OCI-LY1 (cell line): ENCODE measurements at regions not wholly inside any gene's neighbourhood (a gene's known extent, or its start where the extent isn't known, plus 50 kb on each side); places are given as distances from the start of the nearest gene placed in this dataset.

Experiments used
- H2AFZ ChIP-seq: fragments of 200-600 bp; sonication (generic), shearing (Covaris generic); 2 replicates; pipeline ENCODE4 v1.6.0; 2014; ENCODE audit warnings: antibody characterized with exemption, mild to moderate bottlenecking, low read length
- H3F3A ChIP-seq: fragments of 200-600 bp; sonication (generic), shearing (Covaris generic); 2 replicates; pipeline ENCODE4 v1.6.0; 2014; ENCODE audit warnings: mild to moderate bottlenecking, antibody characterized with exemption, low read length, moderate library complexity; ENCODE audit not compliant: insufficient read depth
- H3K27ac ChIP-seq: fragments of 200-600 bp; sonication (generic); 2 replicates; pipeline ENCODE4 v1.5.1; 2014; ENCODE audit warnings: low read length, mixed run types, mild to moderate bottlenecking, low read depth; ENCODE audit not compliant: poor library complexity, severe bottlenecking
- H3K27me3 ChIP-seq: fragments of 200-600 bp; sonication (generic); 2 replicates; pipeline ENCODE4 v1.6.0; 2014; ENCODE audit warnings: antibody characterized with exemption, mild to moderate bottlenecking, low read length, moderate library complexity; ENCODE audit not compliant: insufficient read depth
- H3K36me3 ChIP-seq: fragments of 200-600 bp; sonication (generic); 2 replicates; pipeline ENCODE4 v1.6.1; 2014; ENCODE audit warnings: mild to moderate bottlenecking, antibody characterized with exemption, low read length, moderate library complexity, mixed read lengths; ENCODE audit not compliant: insufficient read depth
- H3K4me1 ChIP-seq: fragments of 200-600 bp; sonication (generic); 2 replicates; pipeline ENCODE4 v1.5.1; 2014; ENCODE audit warnings: mild to moderate bottlenecking, low read length, moderate library complexity; ENCODE audit not compliant: insufficient read depth, severe bottlenecking
- H3K4me2 ChIP-seq: fragments of 200-600 bp; sonication (generic), shearing (Covaris generic); 2 replicates; pipeline ENCODE4 v1.6.1; 2014; ENCODE audit warnings: low read length
- H3K4me3 ChIP-seq: fragments of 200-600 bp; sonication (generic); 2 replicates; pipeline ENCODE4 v1.5.1; 2014; ENCODE audit warnings: low read length, low read depth, mild to moderate bottlenecking, mixed read lengths; ENCODE audit not compliant: poor library complexity, severe bottlenecking
- H3K79me2 ChIP-seq: fragments of 200-600 bp; shearing (Covaris generic); 2 replicates; pipeline ENCODE4 v1.6.1; 2016; ENCODE audit warnings: mixed run types, low read length, mixed read lengths; ENCODE audit not compliant: insufficient read depth
- H3K9ac ChIP-seq: fragments of 200-600 bp; sonication (generic), shearing (Covaris generic); 2 replicates; pipeline ENCODE4 v1.6.1; 2014; ENCODE audit warnings: mild to moderate bottlenecking, low read length, mixed read lengths
- H3K9me2 ChIP-seq: fragments of 200-600 bp; sonication (generic), shearing (Covaris generic); 2 replicates; pipeline ENCODE4 v1.6.1; 2014; ENCODE audit warnings: low read depth, mild to moderate bottlenecking, low read length, mixed read lengths
- H3K9me3 ChIP-seq: fragments of 200-600 bp; shearing (Covaris generic); 2 replicates; pipeline ENCODE4 v1.6.1; 2014; ENCODE audit warnings: low read length, mixed read lengths
- H4K20me1 ChIP-seq: fragments of 200-600 bp; sonication (generic), shearing (Covaris generic); 2 replicates; pipeline ENCODE4 v1.6.0; 2016; ENCODE audit warnings: mild to moderate bottlenecking, low read length; ENCODE audit not compliant: insufficient read depth
- CTCF ChIP-seq: fragments of 200-600 bp; sonication (generic), shearing (Covaris generic); IDR thresholded peaks from 2 replicates; pipeline ENCODE4 v1.5.1; 2017; ENCODE audit warnings: mild to moderate bottlenecking, antibody characterized with exemption, low read length, moderate library complexity, mixed read lengths
- EZH2 ChIP-seq: fragments of 200-600 bp; sonication (generic), shearing (Covaris generic); IDR thresholded peaks from 2 replicates; pipeline ENCODE4 v1.8.0; 2017; ENCODE audit warnings: borderline replicate concordance, mixed run types, mild to moderate bottlenecking, antibody characterized with exemption, low read length, moderate library complexity, mixed read lengths

DNA sequence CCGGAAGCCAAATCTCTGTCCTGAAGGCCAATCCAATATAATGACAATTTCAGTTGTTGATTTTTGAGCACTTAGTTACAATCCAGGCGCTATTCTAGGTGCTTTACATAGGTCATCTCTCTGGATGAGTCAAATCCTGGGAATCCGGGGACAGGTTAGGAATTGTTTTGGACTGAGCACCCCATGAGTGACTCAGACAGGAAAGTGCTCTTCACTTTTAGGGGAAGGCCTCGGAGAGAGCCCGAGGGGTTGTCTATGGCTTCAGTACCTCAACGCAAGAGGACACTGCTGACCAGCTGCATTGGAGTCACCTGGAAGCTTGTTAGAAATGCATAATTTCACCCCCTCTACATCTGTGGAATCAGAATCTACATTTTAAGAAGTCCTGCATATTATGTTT is 108.8 kb downstream of the IRX5 start:
- Histone ChIP-seq H3K79me2 (no peaks in the 10 kb centered on the region), H3K4me3 (no peak overlapping the region), H3K9me3 (no peaks in the 10 kb centered on the region), H3K27me3 (no peaks in the 10 kb centered on the region; the same call in 1 of the 2 replicates), H3K36me3 (no peaks in the 10 kb centered on the region), H3K9ac (no peak overlapping the region), H2AFZ (no peak overlapping the region), H3K27ac (no peak overlapping the region), H3F3A (no peaks in the 10 kb centered on the region), H3K4me1 (no peaks in the 10 kb centered on the region), H3K9me2 (no peaks in the 10 kb centered on the region), H4K20me1 (no peaks in the 10 kb centered on the region), H3K4me2 (no peak overlapping the region)
- TF ChIP-seq EZH2 (no peak), CTCF (no peak)

DNA sequence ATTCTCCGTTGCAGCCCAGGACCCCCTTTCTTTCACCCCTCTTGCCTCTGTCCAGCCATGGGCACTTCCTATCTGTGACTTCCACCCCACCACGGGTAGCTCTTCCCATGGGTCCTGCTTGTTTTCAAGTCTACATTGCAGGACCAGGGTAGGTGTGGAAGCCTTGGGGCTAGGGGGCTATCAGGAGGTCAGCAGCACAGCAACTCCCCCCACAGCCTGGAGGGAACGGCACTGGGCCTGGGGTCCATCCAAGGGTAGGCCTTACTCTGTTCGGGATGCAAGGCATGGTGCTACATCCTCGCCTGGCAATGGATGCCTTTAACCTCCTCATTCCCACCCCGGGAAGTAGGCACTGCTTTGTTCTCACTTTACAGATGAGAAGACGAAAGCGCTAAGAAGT is 109.3 kb downstream of the IRX5 start:
- no peaks in the 10 kb centered on the region; the same call in 1 of the 2 replicates for H3K27me3 ChIP-seq
- H2AFZ ChIP-seq, result no peak overlapping the region
- H3K27ac ChIP-seq, result no peak overlapping the region
- no peaks in the 10 kb centered on the region for H3F3A ChIP-seq
- no peaks in the 10 kb centered on the region for H3K9me2 ChIP-seq
- no peak overlapping the region for H3K4me3 ChIP-seq
- no peaks in the 10 kb centered on the region for H4K20me1 ChIP-seq
- no peaks in the 10 kb centered on the region for H3K9me3 ChIP-seq
- H3K4me1 ChIP-seq, result no peaks in the 10 kb centered on the region
- no peaks in the 10 kb centered on the region for H3K79me2 ChIP-seq
- H3K4me2 ChIP-seq, result no peak overlapping the region
- H3K9ac ChIP-seq, result no peak overlapping the region
- TF ChIP-seq EZH2, result no peak
- TF ChIP-seq CTCF, result no peak
- H3K36me3 ChIP-seq, result no peaks in the 10 kb centered on the region

DNA sequence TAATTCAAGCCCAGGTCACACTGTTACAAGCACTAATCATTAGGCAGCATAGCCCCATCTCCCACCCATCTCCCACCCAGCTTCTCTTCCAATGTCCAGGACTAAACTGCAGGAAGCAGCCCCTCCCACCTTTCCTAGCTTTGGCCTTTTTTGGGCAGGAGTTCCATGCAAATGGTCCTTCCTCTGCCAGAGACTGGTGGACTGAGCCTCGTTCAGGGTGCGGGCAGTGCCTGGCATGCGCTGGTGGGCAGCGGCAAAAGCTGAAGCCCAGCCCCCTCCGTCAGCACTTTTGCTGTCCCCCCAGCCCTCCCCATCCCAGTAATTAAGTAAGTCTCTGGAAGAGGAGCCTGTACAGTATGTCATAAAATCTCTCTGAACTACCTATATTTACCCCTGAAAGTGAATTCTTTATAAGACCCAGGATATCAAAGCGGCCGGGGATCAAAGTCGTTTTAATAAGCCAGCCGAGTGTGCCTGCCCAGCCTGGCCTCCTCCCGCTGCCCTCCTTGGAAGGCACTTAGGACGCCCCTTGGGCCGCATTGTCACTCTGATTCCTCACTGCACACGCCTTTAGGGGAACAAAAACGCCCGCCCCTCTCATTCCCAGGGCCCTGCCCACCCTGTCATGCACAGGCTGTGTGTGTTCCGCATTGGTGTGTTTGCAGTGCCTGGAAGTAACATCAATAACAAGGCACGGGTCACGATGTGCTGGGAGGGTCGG is 109.9 kb downstream of the IRX5 start:
- no peaks in the 10 kb centered on the region for H3F3A ChIP-seq
- no peak overlapping the region for H2AFZ ChIP-seq
- H3K27ac ChIP-seq, result no peak overlapping the region
- H3K9me2 ChIP-seq, result no peaks in the 10 kb centered on the region
- H3K79me2 ChIP-seq, result no peaks in the 10 kb centered on the region
- no peak overlapping the region for H3K9ac ChIP-seq
- H4K20me1 ChIP-seq, result no peaks in the 10 kb centered on the region
- H3K4me3 ChIP-seq, result no peak overlapping the region
- no peaks in the 10 kb centered on the region for H3K36me3 ChIP-seq
- TF ChIP-seq EZH2, result no peak
- no peak for TF ChIP-seq CTCF
- no peaks in the 10 kb centered on the region for H3K9me3 ChIP-seq
- H3K27me3 ChIP-seq, result no peaks in the 10 kb centered on the region; the same call in 1 of the 2 replicates
- no peak overlapping the region for H3K4me2 ChIP-seq
- H3K4me1 ChIP-seq, result no peaks in the 10 kb centered on the region
